ENCODE measurements at regions not wholly inside any gene's neighbourhood (a gene's known extent, or its start where the extent isn't known, plus 50 kb on each side); places are given as distances from the start of the nearest gene placed in this dataset.

DNA sequence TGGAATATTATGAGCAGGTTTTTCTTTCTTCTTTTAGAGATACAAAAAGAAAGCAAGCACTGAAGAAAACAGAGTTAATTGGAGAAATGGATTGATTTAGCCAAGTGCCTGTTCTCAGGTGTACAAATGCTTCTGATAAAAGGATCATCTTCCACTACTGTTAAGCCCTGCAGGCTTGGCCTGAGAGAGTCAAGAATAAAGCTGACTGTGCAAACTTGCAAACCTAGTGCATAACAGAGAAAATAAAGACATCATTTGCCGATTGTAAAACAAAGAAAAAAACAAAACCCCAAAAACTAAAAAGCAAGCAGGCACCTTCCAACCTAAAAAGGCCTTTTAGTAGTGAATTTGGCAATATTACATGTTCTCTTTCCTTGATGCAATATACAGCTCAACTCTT, 78.0 kb upstream of the CCDC80 start:
- Histone ChIP-seq H3K4me1 (ENCODE audit: insufficient read depth, low read length) (no peaks in the 10 kb centered on the region), H3K4me2 (ENCODE audit: low read length) (no peak overlapping the region), H3K27ac (ENCODE audit: low read depth, low read length) (no peak overlapping the region), H3K36me3 (ENCODE audit: insufficient read depth, low read length) (no peaks in the 10 kb centered on the region), H4K20me1 (ENCODE audit: insufficient read depth, low read length) (no peaks in the 10 kb centered on the region), H2AFZ (ENCODE audit: low read depth, low read length) (no peak overlapping the region), H3K4me3 (ENCODE audit: insufficient read depth, low read depth, low read length) (no peak overlapping the region), H3K9ac (ENCODE audit: low read length) (no peak overlapping the region), H3K79me2 (ENCODE audit: insufficient read depth, low read length) (no peaks in the 10 kb centered on the region), H3K27me3 (ENCODE audit: insufficient read depth, low read length) (no peaks in the 10 kb centered on the region), H3K9me3 (ENCODE audit: insufficient read depth, low read depth, low read length) (no peaks in the 10 kb centered on the region)
- no peak overlapping the region for H3K27ac Mint-ChIP-seq (ENCODE audit: unreplicated experiment)
- FAIRE-seq = no peak
- H3K4me3 Mint-ChIP-seq (ENCODE audit: unreplicated experiment) = no peak overlapping the region
- TF ChIP-seq, protein P1, sequence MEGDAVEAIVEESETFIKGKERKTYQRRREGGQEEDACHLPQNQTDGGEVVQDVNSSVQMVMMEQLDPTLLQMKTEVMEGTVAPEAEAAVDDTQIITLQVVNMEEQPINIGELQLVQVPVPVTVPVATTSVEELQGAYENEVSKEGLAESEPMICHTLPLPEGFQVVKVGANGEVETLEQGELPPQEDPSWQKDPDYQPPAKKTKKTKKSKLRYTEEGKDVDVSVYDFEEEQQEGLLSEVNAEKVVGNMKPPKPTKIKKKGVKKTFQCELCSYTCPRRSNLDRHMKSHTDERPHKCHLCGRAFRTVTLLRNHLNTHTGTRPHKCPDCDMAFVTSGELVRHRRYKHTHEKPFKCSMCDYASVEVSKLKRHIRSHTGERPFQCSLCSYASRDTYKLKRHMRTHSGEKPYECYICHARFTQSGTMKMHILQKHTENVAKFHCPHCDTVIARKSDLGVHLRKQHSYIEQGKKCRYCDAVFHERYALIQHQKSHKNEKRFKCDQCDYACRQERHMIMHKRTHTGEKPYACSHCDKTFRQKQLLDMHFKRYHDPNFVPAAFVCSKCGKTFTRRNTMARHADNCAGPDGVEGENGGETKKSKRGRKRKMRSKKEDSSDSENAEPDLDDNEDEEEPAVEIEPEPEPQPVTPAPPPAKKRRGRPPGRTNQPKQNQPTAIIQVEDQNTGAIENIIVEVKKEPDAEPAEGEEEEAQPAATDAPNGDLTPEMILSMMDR (IDR thresholded peaks at IDR 0.05; ENCODE audit: insufficient read depth, low read depth, low read length) = no peak
- TF ChIP-seq EZH2 (IDR thresholded peaks at IDR 0.05; ENCODE audit: insufficient read depth, low read length) = no peak
- no peaks in the 10 kb centered on the region for H3K36me3 Mint-ChIP-seq (ENCODE audit: low read depth, unreplicated experiment)
- peaks cover 4% of the 10 kb centered on the region for H3K27me3 Mint-ChIP-seq (ENCODE audit: low read depth, unreplicated experiment)
- no peak for DNase-seq (ENCODE audit: low read depth)
- H3K4me1 Mint-ChIP-seq (ENCODE audit: low read depth, unreplicated experiment) = no peaks in the 10 kb centered on the region
- peaks cover 1% of the 10 kb centered on the region for H3K9me3 Mint-ChIP-seq (ENCODE audit: unreplicated experiment)

DNA sequence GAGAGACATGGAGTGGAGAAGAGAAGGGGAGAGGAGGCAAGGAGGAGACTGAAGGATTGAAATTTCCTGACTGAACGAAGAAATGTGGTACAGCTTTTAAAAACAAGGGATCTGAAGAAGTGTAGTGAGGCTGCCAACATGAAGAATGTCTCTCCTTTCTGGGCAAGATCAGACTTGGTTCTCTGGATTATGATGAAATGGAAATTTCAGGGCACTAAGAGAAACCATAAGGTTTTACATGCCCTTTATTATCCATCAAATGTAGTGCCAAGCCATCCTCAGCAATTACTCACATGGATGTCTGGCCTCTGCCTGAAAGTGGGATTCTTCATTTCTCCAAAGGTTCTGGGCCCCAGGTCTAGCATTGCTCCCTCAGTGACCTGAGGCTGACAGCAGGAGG, 77.6 kb upstream of the CCDC80 start:
- no peaks in the 10 kb centered on the region for H3K36me3 Mint-ChIP-seq (ENCODE audit: low read depth, unreplicated experiment)
- Histone ChIP-seq H3K9ac (ENCODE audit: low read length) (no peak overlapping the region), H4K20me1 (ENCODE audit: insufficient read depth, low read length) (no peaks in the 10 kb centered on the region), H3K4me2 (ENCODE audit: low read length) (no peak overlapping the region), H3K4me3 (ENCODE audit: insufficient read depth, low read depth, low read length) (no peak overlapping the region), H3K4me1 (ENCODE audit: insufficient read depth, low read length) (no peaks in the 10 kb centered on the region), H3K27me3 (ENCODE audit: insufficient read depth, low read length) (no peaks in the 10 kb centered on the region), H3K79me2 (ENCODE audit: insufficient read depth, low read length) (no peaks in the 10 kb centered on the region), H2AFZ (ENCODE audit: low read depth, low read length) (no peak overlapping the region), H3K27ac (ENCODE audit: low read depth, low read length) (no peak overlapping the region), H3K36me3 (ENCODE audit: insufficient read depth, low read length) (no peaks in the 10 kb centered on the region), H3K9me3 (ENCODE audit: insufficient read depth, low read depth, low read length) (no peaks in the 10 kb centered on the region)
- H3K4me1 Mint-ChIP-seq (ENCODE audit: low read depth, unreplicated experiment) = no peaks in the 10 kb centered on the region
- no peak overlapping the region for H3K4me3 Mint-ChIP-seq (ENCODE audit: unreplicated experiment)
- DNase-seq (ENCODE audit: low read depth) (no peak), FAIRE-seq (no peak)
- H3K27ac Mint-ChIP-seq (ENCODE audit: unreplicated experiment) = no peak overlapping the region
- H3K27me3 Mint-ChIP-seq (ENCODE audit: low read depth, unreplicated experiment) = peaks cover 4% of the 10 kb centered on the region
- TF ChIP-seq, protein P1 (IDR thresholded peaks at IDR 0.05; ENCODE audit: insufficient read depth, low read depth, low read length) = no peak
- no peak for TF ChIP-seq EZH2 (IDR thresholded peaks at IDR 0.05; ENCODE audit: insufficient read depth, low read length)
- no peaks in the 10 kb centered on the region for H3K9me3 Mint-ChIP-seq (ENCODE audit: unreplicated experiment)

DNA sequence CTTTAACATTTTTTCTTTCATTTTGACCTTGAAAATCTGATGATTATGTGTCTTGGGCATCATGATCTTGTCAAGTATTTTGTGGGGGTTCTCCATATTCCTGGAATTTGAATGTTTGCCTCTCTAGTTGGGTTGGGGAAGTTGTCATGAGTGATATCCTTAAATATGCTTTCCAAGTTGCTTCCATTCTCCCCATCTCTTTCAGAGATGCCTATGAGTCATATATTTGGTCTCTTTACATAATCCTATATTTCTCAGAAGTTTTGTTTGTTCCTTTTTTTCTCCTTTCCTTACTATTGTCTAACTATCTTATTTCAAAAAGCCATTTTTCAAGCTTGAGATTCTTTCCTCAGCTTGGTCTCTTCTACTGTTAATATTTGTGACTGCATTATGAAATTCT, 69.0 kb upstream of the CCDC80 start:
- Mint-ChIP-seq H3K27ac (ENCODE audit: unreplicated experiment) (no peak overlapping the region), H3K4me3 (ENCODE audit: unreplicated experiment) (no peak overlapping the region), H3K4me1 (ENCODE audit: low read depth, unreplicated experiment) (peaks cover 4% of the 10 kb centered on the region), H3K9me3 (ENCODE audit: unreplicated experiment) (peaks cover 17% of the 10 kb centered on the region), H3K36me3 (ENCODE audit: low read depth, unreplicated experiment) (peaks cover 4% of the 10 kb centered on the region), H3K27me3 (ENCODE audit: low read depth, unreplicated experiment) (no peaks in the 10 kb centered on the region)
- Histone ChIP-seq H3K4me3 (ENCODE audit: insufficient read depth, low read depth, low read length) (no peak overlapping the region), H3K9ac (ENCODE audit: low read length) (no peak overlapping the region), H3K4me2 (ENCODE audit: low read length) (no peak overlapping the region), H3K9me3 (ENCODE audit: insufficient read depth, low read depth, low read length) (no peaks in the 10 kb centered on the region), H3K4me1 (ENCODE audit: insufficient read depth, low read length) (no peaks in the 10 kb centered on the region), H2AFZ (ENCODE audit: low read depth, low read length) (no peak overlapping the region), H3K27me3 (ENCODE audit: insufficient read depth, low read length) (no peaks in the 10 kb centered on the region), H3K27ac (ENCODE audit: low read depth, low read length) (no peak overlapping the region), H3K79me2 (ENCODE audit: insufficient read depth, low read length) (no peaks in the 10 kb centered on the region), H4K20me1 (ENCODE audit: insufficient read depth, low read length) (no peaks in the 10 kb centered on the region), H3K36me3 (ENCODE audit: insufficient read depth, low read length) (no peaks in the 10 kb centered on the region)
- peak; percentile 34 for FAIRE-seq
- no peak for DNase-seq (ENCODE audit: low read depth)
- TF ChIP-seq, protein P1 (IDR thresholded peaks at IDR 0.05; ENCODE audit: insufficient read depth, low read depth, low read length) = no peak
- no peak for TF ChIP-seq EZH2 (IDR thresholded peaks at IDR 0.05; ENCODE audit: insufficient read depth, low read length)
